ENCODE measurements at regions not wholly inside any gene's neighbourhood (a gene's known extent, or its start where the extent isn't known, plus 50 kb on each side); places are given as distances from the start of the nearest gene placed in this dataset.

DNA sequence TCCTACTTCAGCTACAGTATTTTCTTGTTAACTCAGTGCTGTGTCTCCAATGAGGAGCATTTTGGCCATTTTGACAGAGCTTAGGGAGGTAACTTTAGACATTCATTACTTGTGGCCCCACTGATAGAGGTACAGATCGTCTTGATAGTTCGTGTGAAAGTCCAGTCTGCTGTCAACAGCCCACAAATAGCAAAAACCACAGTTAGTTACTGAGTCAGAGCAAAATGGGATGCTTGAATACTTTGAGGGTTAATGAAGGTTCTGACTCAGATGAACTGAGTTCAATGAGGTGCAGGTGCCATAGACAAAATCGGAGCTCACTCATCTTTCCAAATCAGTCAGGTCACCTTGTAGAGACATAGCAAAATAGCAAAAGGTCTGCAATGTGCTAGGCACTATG, 163.1 kb upstream of the TLE4 start:
- TF ChIP-seq, protein P1, sequence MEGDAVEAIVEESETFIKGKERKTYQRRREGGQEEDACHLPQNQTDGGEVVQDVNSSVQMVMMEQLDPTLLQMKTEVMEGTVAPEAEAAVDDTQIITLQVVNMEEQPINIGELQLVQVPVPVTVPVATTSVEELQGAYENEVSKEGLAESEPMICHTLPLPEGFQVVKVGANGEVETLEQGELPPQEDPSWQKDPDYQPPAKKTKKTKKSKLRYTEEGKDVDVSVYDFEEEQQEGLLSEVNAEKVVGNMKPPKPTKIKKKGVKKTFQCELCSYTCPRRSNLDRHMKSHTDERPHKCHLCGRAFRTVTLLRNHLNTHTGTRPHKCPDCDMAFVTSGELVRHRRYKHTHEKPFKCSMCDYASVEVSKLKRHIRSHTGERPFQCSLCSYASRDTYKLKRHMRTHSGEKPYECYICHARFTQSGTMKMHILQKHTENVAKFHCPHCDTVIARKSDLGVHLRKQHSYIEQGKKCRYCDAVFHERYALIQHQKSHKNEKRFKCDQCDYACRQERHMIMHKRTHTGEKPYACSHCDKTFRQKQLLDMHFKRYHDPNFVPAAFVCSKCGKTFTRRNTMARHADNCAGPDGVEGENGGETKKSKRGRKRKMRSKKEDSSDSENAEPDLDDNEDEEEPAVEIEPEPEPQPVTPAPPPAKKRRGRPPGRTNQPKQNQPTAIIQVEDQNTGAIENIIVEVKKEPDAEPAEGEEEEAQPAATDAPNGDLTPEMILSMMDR (IDR thresholded peaks at IDR 0.05; ENCODE audit: low read depth, low read length), result no peak
- Histone ChIP-seq H3K27me3 (ENCODE audit: control insufficient read depth, insufficient read depth, low read length) (no peaks in the 10 kb centered on the region), H3K9me3 (ENCODE audit: control insufficient read depth, insufficient read depth, low read length) (no peaks in the 10 kb centered on the region), H3K27ac (ENCODE audit: low read depth, low read length) (no peak overlapping the region), H3K4me3 (ENCODE audit: low read depth, low read length) (no peak overlapping the region)
- ChIA-PET CTCF (interaction anchor here (0.7 kb wide), 2 partner anchors 24 to 190 kb away, joined by 3 read pairs; no protein-coding TSS in a partner anchor), POLR2A (no interaction called here)
- DNase-seq (ENCODE audit: low read depth, low spot score), result no peak

- no peak overlapping the region for H3K4me3 ChIP-seq (ENCODE audit: low read depth, low read length)
- H3K27ac ChIP-seq (ENCODE audit: low read depth, low read length), result no peak overlapping the region
- TF ChIP-seq, protein P1 (IDR thresholded peaks at IDR 0.05; ENCODE audit: low read depth, low read length), result no peak
- DNase-seq (ENCODE audit: low read depth, low spot score), result no peak
- CTCF ChIA-PET, result interaction anchor here (0.7 to 1.3 kb wide), 2 partner anchors 24 to 280 kb away, joined by 3 read pairs; no protein-coding TSS in a partner anchor
- POLR2A ChIA-PET, result no interaction called here
- H3K9me3 ChIP-seq (ENCODE audit: control insufficient read depth, insufficient read depth, low read length), result no peaks in the 10 kb centered on the region
- no peaks in the 10 kb centered on the region for H3K27me3 ChIP-seq (ENCODE audit: control insufficient read depth, insufficient read depth, low read length)
Measured at GRCh38 chr9:79409182-79409823, 162.5 kb upstream of the TLE4 start.

- ChIA-PET CTCF (no interaction called here), POLR2A (no interaction called here)
- Histone ChIP-seq H3K9me3 (ENCODE audit: control insufficient read depth, insufficient read depth, low read length) (peaks cover 4% of the 10 kb centered on the region; the same call in 1 of the 2 replicates), H3K27me3 (ENCODE audit: control insufficient read depth, insufficient read depth, low read length) (no peaks in the 10 kb centered on the region), H3K27ac (ENCODE audit: low read depth, low read length) (no peak overlapping the region), H3K4me3 (ENCODE audit: low read depth, low read length) (no peak overlapping the region)
- TF ChIP-seq, protein P1 (IDR thresholded peaks at IDR 0.05; ENCODE audit: low read depth, low read length), result no peak
- DNase-seq (ENCODE audit: low read depth, low spot score), result no peak
Measured at GRCh38 chr9:79425840-79426239, 145.9 kb upstream of the TLE4 start.

DNA sequence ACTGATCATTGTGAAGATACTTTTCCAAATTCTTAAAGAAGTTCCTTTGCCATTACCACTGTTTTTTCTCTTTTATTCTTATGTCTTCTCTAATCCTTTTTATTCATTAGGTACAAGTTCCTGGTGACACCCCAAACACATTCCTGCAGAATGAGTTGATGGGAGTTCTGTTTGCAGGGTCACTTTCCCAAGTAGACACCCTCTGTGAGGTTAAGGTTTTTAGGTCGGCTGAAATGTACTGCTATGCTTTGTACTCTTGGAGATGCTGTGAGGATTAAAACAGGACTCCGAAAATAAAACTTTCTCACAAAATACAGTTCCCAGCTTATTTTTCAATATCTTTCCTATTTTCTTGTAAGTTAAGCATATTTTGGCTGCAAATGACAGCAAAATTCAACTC, 143.3 kb upstream of the TLE4 start:
- no peaks in the 10 kb centered on the region for H3K27me3 ChIP-seq (ENCODE audit: control insufficient read depth, insufficient read depth, low read length)
- ChIA-PET CTCF (no interaction called here), POLR2A (no interaction called here)

GRCh38 chr9:79430619-79431018, 141.1 kb upstream of the TLE4 start:
- no peak for DNase-seq (ENCODE audit: low read depth, low spot score)
- ChIA-PET CTCF (interaction anchor here (1.2 kb wide), 1 partner anchor 301 kb away, joined by 3 read pairs; no protein-coding TSS in a partner anchor), POLR2A (no interaction called here)
- Histone ChIP-seq H3K27me3 (ENCODE audit: control insufficient read depth, insufficient read depth, low read length) (no peaks in the 10 kb centered on the region), H3K27ac (ENCODE audit: low read depth, low read length) (no peak overlapping the region), H3K4me3 (ENCODE audit: low read depth, low read length) (no peak overlapping the region), H3K9me3 (ENCODE audit: control insufficient read depth, insufficient read depth, low read length) (peaks cover 4% of the 10 kb centered on the region; the same call in 1 of the 2 replicates)
- TF ChIP-seq, protein P1 (IDR thresholded peaks at IDR 0.05; ENCODE audit: low read depth, low read length), result no peak

More for the DNA sequence above, 143.3 kb upstream of the TLE4 start:
- Histone ChIP-seq H3K27ac (ENCODE audit: low read depth, low read length) (no peak overlapping the region), H3K9me3 (ENCODE audit: control insufficient read depth, insufficient read depth, low read length) (peaks cover 4% of the 10 kb centered on the region; the same call in 1 of the 2 replicates), H3K4me3 (ENCODE audit: low read depth, low read length) (no peak overlapping the region)
- TF ChIP-seq, protein P1 (IDR thresholded peaks at IDR 0.05; ENCODE audit: low read depth, low read length), result no peak
- DNase-seq (ENCODE audit: low read depth, low spot score), result no peak
